ENCODE measurements at regions not wholly inside any gene's neighbourhood (a gene's known extent, or its start where the extent isn't known, plus 50 kb on each side); places are given as distances from the start of the nearest gene placed in this dataset.

GRCh38 chr18:75157381-75157780 is 51.6 kb downstream of the PTGR3 start:
- TF ChIP-seq, protein P1, sequence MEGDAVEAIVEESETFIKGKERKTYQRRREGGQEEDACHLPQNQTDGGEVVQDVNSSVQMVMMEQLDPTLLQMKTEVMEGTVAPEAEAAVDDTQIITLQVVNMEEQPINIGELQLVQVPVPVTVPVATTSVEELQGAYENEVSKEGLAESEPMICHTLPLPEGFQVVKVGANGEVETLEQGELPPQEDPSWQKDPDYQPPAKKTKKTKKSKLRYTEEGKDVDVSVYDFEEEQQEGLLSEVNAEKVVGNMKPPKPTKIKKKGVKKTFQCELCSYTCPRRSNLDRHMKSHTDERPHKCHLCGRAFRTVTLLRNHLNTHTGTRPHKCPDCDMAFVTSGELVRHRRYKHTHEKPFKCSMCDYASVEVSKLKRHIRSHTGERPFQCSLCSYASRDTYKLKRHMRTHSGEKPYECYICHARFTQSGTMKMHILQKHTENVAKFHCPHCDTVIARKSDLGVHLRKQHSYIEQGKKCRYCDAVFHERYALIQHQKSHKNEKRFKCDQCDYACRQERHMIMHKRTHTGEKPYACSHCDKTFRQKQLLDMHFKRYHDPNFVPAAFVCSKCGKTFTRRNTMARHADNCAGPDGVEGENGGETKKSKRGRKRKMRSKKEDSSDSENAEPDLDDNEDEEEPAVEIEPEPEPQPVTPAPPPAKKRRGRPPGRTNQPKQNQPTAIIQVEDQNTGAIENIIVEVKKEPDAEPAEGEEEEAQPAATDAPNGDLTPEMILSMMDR (IDR thresholded peaks at IDR 0.05), result no peak
- TF ChIP-seq POLR2A (IDR thresholded peaks at IDR 0.05), result no peak

All from heart left ventricle (tissue), 13 donors.